ENCODE measurements at regions not wholly inside any gene's neighbourhood (a gene's known extent, or its start where the extent isn't known, plus 50 kb on each side); places are given as distances from the start of the nearest gene placed in this dataset.

GRCh38 chr10:8378198-8378983 lies 323.9 kb downstream of the GATA3 start:
- Histone ChIP-seq H3K4me3 (ENCODE audit: low read depth, low read length, poor library complexity, severe bottlenecking) (no peak overlapping the region), H3K27me3 (ENCODE audit: insufficient read depth, low read length) (no peaks in the 10 kb centered on the region), H2AFZ (ENCODE audit: low read length) (no peak overlapping the region), H3K4me2 (ENCODE audit: low read length) (no peak overlapping the region), H3K4me1 (ENCODE audit: insufficient read depth, low read length, severe bottlenecking) (no peaks in the 10 kb centered on the region), H3K36me3 (ENCODE audit: insufficient read depth, low read length) (no peaks in the 10 kb centered on the region), H3K9me3 (ENCODE audit: low read length) (no peaks in the 10 kb centered on the region), H3F3A (ENCODE audit: insufficient read depth, low read length) (no peaks in the 10 kb centered on the region), H3K9me2 (ENCODE audit: low read depth, low read length) (no peaks in the 10 kb centered on the region), H3K9ac (ENCODE audit: low read length) (no peak overlapping the region), H3K79me2 (ENCODE audit: insufficient read depth, low read length) (no peaks in the 10 kb centered on the region), H3K27ac (ENCODE audit: low read depth, low read length, poor library complexity, severe bottlenecking) (no peak overlapping the region), H4K20me1 (ENCODE audit: insufficient read depth, low read length) (no peaks in the 10 kb centered on the region)
- TF ChIP-seq CTCF (IDR thresholded peaks at IDR 0.05; ENCODE audit: low read length) (no peak), EZH2 (IDR thresholded peaks at IDR 0.05; ENCODE audit: borderline replicate concordance, low read length) (no peak)

- TF ChIP-seq EZH2 (IDR thresholded peaks at IDR 0.05; ENCODE audit: borderline replicate concordance, low read length) (no peak), CTCF (IDR thresholded peaks at IDR 0.05; ENCODE audit: low read length) (no peak)
- Histone ChIP-seq H3K36me3 (ENCODE audit: insufficient read depth, low read length) (no peaks in the 10 kb centered on the region), H3K27me3 (ENCODE audit: insufficient read depth, low read length) (no peaks in the 10 kb centered on the region), H3K9me2 (ENCODE audit: low read depth, low read length) (no peaks in the 10 kb centered on the region), H3K4me3 (ENCODE audit: low read depth, low read length, poor library complexity, severe bottlenecking) (no peak overlapping the region), H4K20me1 (ENCODE audit: insufficient read depth, low read length) (no peaks in the 10 kb centered on the region), H2AFZ (ENCODE audit: low read length) (no peak overlapping the region), H3K79me2 (ENCODE audit: insufficient read depth, low read length) (no peaks in the 10 kb centered on the region), H3K4me1 (ENCODE audit: insufficient read depth, low read length, severe bottlenecking) (no peaks in the 10 kb centered on the region), H3F3A (ENCODE audit: insufficient read depth, low read length) (no peaks in the 10 kb centered on the region), H3K9ac (ENCODE audit: low read length) (no peak overlapping the region), H3K4me2 (ENCODE audit: low read length) (no peak overlapping the region), H3K27ac (ENCODE audit: low read depth, low read length, poor library complexity, severe bottlenecking) (no peak overlapping the region), H3K9me3 (ENCODE audit: low read length) (no peaks in the 10 kb centered on the region)
Observed at GRCh38 chr10:8379906-8380832, 325.7 kb downstream of the GATA3 start.

- TF ChIP-seq EZH2 (IDR thresholded peaks at IDR 0.05; ENCODE audit: borderline replicate concordance, low read length) (no peak), CTCF (IDR thresholded peaks at IDR 0.05; ENCODE audit: low read length) (no peak)
Observed at GRCh38 chr10:8380833-8381496, 326.5 kb downstream of the GATA3 start.

More at GRCh38 chr10:8380833-8381496, 326.5 kb downstream of the GATA3 start:
- no peak overlapping the region for H3K27ac ChIP-seq (ENCODE audit: low read depth, low read length, poor library complexity, severe bottlenecking)
- no peaks in the 10 kb centered on the region for H3K79me2 ChIP-seq (ENCODE audit: insufficient read depth, low read length)
- no peaks in the 10 kb centered on the region for H3K27me3 ChIP-seq (ENCODE audit: insufficient read depth, low read length)
- no peaks in the 10 kb centered on the region for H3K9me3 ChIP-seq (ENCODE audit: low read length)
- H3K4me1 ChIP-seq (ENCODE audit: insufficient read depth, low read length, severe bottlenecking) = no peaks in the 10 kb centered on the region
- H3K9me2 ChIP-seq (ENCODE audit: low read depth, low read length) = no peaks in the 10 kb centered on the region
- H4K20me1 ChIP-seq (ENCODE audit: insufficient read depth, low read length) = no peaks in the 10 kb centered on the region
- H3K4me2 ChIP-seq (ENCODE audit: low read length) = no peak overlapping the region
- H3K36me3 ChIP-seq (ENCODE audit: insufficient read depth, low read length) = no peaks in the 10 kb centered on the region
- no peak overlapping the region for H2AFZ ChIP-seq (ENCODE audit: low read length)
- H3K9ac ChIP-seq (ENCODE audit: low read length) = no peak overlapping the region
- no peaks in the 10 kb centered on the region for H3F3A ChIP-seq (ENCODE audit: insufficient read depth, low read length)
- H3K4me3 ChIP-seq (ENCODE audit: low read depth, low read length, poor library complexity, severe bottlenecking) = no peak overlapping the region
